Skeletal muscle tissue (tissue), 3 donors: ENCODE measurements at regions not wholly inside any gene's neighbourhood (a gene's known extent, or its start where the extent isn't known, plus 50 kb on each side); places are given as distances from the start of the nearest gene placed in this dataset.

Experiments
- H3K27ac ChIP-seq: one replicate; pipeline ENCODE4 v1.7.0; 2013; ENCODE audit warnings: mild to moderate bottlenecking, low read depth, low read length, inconsistent platforms
- H3K27me3 ChIP-seq, 3 donors: one replicate each; pipeline ENCODE4 v1.7.0; 2013; ENCODE audit warnings: low read length in 3 of 3; ENCODE audit not compliant: control insufficient read depth in 3 of 3, insufficient read depth in 3 of 3
- H3K36me3 ChIP-seq, 3 donors: one replicate each; pipeline ENCODE4 v1.7.0; 2013; ENCODE audit warnings: low read length in 3 of 3; ENCODE audit not compliant: control insufficient read depth in 3 of 3, insufficient read depth in 3 of 3
- H3K4me1 ChIP-seq, 3 donors: one replicate each; pipeline ENCODE4 v1.7.0; 2013; ENCODE audit warnings: low read length in 3 of 3, mild to moderate bottlenecking in 3 of 3; ENCODE audit not compliant: control insufficient read depth in 3 of 3, insufficient read depth in 3 of 3
- H3K4me3 ChIP-seq, 3 donors: one replicate each; pipeline ENCODE4 v1.7.0; 2013; ENCODE audit warnings: low read length in 3 of 3
- H3K9ac ChIP-seq, 3 donors: one replicate each; pipeline ENCODE4 v1.7.0; 2013; ENCODE audit warnings: low read length in 3 of 3, mild to moderate bottlenecking in 3 of 3, moderate library complexity in 2 of 3, low read depth in 1 of 3
- H3K9me3 ChIP-seq, 3 donors: one replicate each; pipeline ENCODE4 v1.7.0; 2013; ENCODE audit warnings: low read length in 3 of 3; ENCODE audit not compliant: control insufficient read depth in 3 of 3
- donor health status: Osteomylitis.

GRCh38 chr6:157755746-157756411 is 67.2 kb upstream of the SNX9 start:
- Histone ChIP-seq H3K27ac (no peak overlapping the region), H3K9ac (no peak overlapping the region), H3K9me3 (no peaks in the 10 kb centered on the region), H3K4me1 (peaks cover 4 to 14% (median 13%) of the 10 kb centered on the region in 3 donors), H3K27me3 (no peaks in the 10 kb centered on the region), H3K4me3 (no peak overlapping the region), H3K36me3 (no peaks in the 10 kb centered on the region)

- Histone ChIP-seq H3K27ac (no peak overlapping the region), H3K36me3 (no peaks in the 10 kb centered on the region), H3K4me3 (peak overlapping the region in 2 of 3 donors; percentile 6 to 45), H3K27me3 (no peaks in the 10 kb centered on the region), H3K9me3 (no peaks in the 10 kb centered on the region), H3K4me1 (peaks cover 12 to 19% (median 18%) of the 10 kb centered on the region in 3 donors), H3K9ac (peak overlapping the region in 1 of 3 donors; percentile 20)
Measured at GRCh38 chr6:157756708-157757429, 66.2 kb upstream of the SNX9 start.

- Histone ChIP-seq H3K9ac (no peak overlapping the region), H3K27ac (no peak overlapping the region), H3K4me1 (peaks cover 12 to 20% (median 18%) of the 10 kb centered on the region in 3 donors), H3K36me3 (no peaks in the 10 kb centered on the region), H3K9me3 (no peaks in the 10 kb centered on the region), H3K27me3 (no peaks in the 10 kb centered on the region), H3K4me3 (no peak overlapping the region)
Measured at GRCh38 chr6:157757430-157758403, 65.3 kb upstream of the SNX9 start.

- Histone ChIP-seq H3K27ac (no peak overlapping the region), H3K9ac (no peak overlapping the region), H3K27me3 (no peaks in the 10 kb centered on the region), H3K36me3 (no peaks in the 10 kb centered on the region), H3K9me3 (no peaks in the 10 kb centered on the region), H3K4me1 (peaks cover 18 to 29% (median 25%) of the 10 kb centered on the region in 3 donors), H3K4me3 (no peak overlapping the region)
Measured at GRCh38 chr6:157758516-157759023, 64.5 kb upstream of the SNX9 start.

GRCh38 chr6:157759028-157759427 is 64.0 kb upstream of the SNX9 start:
- H3K4me1 ChIP-seq = peaks cover 21 to 33% (median 30%) of the 10 kb centered on the region in 3 donors
- no peak overlapping the region for H3K27ac ChIP-seq
- no peak overlapping the region for H3K9ac ChIP-seq
- H3K4me3 ChIP-seq = no peak overlapping the region
- no peaks in the 10 kb centered on the region for H3K27me3 ChIP-seq
- H3K9me3 ChIP-seq = no peaks in the 10 kb centered on the region
- H3K36me3 ChIP-seq = no peaks in the 10 kb centered on the region

- Histone ChIP-seq H3K4me3 (no peak overlapping the region), H3K4me1 (peaks cover 29 to 44% (median 38%) of the 10 kb centered on the region in 3 donors), H3K27ac (peak overlapping the region; percentile 37), H3K9me3 (no peaks in the 10 kb centered on the region), H3K9ac (no peak overlapping the region), H3K27me3 (no peaks in the 10 kb centered on the region), H3K36me3 (no peaks in the 10 kb centered on the region)
Measured at GRCh38 chr6:157760137-157760536, 62.9 kb upstream of the SNX9 start.

- peak overlapping the region; percentile 37 for H3K27ac ChIP-seq
Measured at GRCh38 chr6:157760589-157761330, 62.3 kb upstream of the SNX9 start.

GRCh38 chr6:157761331-157761921 is 61.6 kb upstream of the SNX9 start:
- Histone ChIP-seq H3K36me3 (no peaks in the 10 kb centered on the region), H3K9ac (no peak overlapping the region), H3K27me3 (no peaks in the 10 kb centered on the region), H3K4me1 (peaks cover 27 to 44% (median 37%) of the 10 kb centered on the region in 3 donors), H3K9me3 (no peaks in the 10 kb centered on the region), H3K4me3 (no peak overlapping the region), H3K27ac (peak overlapping the region; percentile 37)

More at GRCh38 chr6:157760589-157761330, 62.3 kb upstream of the SNX9 start:
- H3K9me3 ChIP-seq = no peaks in the 10 kb centered on the region
- H3K4me1 ChIP-seq = peaks cover 29 to 44% (median 39%) of the 10 kb centered on the region in 3 donors
- no peak overlapping the region for H3K4me3 ChIP-seq
- no peaks in the 10 kb centered on the region for H3K36me3 ChIP-seq
- H3K27me3 ChIP-seq = no peaks in the 10 kb centered on the region
- no peak overlapping the region for H3K9ac ChIP-seq

GRCh38 chr6:157761926-157762325 is 61.1 kb upstream of the SNX9 start:
- H3K4me1 ChIP-seq = peaks cover 25 to 41% (median 32%) of the 10 kb centered on the region in 3 donors
- H3K9me3 ChIP-seq = no peaks in the 10 kb centered on the region
- H3K36me3 ChIP-seq = no peaks in the 10 kb centered on the region
- no peaks in the 10 kb centered on the region for H3K27me3 ChIP-seq
- H3K27ac ChIP-seq = peak overlapping the region; percentile 37
- H3K9ac ChIP-seq = no peak overlapping the region
- no peak overlapping the region for H3K4me3 ChIP-seq
